ENCODE measurements at regions not wholly inside any gene's neighbourhood (a gene's known extent, or its start where the extent isn't known, plus 50 kb on each side); places are given as distances from the start of the nearest gene placed in this dataset.

DNA sequence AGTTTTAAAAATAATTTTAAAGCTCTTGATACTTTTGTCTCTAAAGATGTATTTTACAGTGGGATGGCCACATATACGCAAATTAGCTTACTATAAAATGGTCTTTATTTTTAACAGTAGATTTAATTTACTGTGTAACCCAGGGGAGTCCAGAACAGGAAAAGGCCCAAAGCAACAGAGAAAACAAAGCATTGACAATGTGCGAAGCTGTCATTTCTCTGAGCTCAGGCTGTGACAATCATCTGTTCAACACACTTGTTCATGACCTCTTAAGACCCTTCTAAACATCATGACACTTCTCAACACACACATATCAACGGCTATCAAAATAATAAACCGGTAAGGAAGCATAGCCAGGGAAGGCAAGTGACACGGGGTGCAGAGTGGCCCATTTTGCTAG lies 499.6 kb upstream of the MPDZ start (continued):
- no peak for TF ChIP-seq MAZ (CRISPR knock-in tag; conservative IDR thresholded peaks at IDR 0.05 in 1 of 2, IDR thresholded peaks at IDR 0.05 in 1 of 2)
- no peak for TF ChIP-seq ZFX (CRISPR knock-in tag; IDR thresholded peaks at IDR 0.05)

DNA sequence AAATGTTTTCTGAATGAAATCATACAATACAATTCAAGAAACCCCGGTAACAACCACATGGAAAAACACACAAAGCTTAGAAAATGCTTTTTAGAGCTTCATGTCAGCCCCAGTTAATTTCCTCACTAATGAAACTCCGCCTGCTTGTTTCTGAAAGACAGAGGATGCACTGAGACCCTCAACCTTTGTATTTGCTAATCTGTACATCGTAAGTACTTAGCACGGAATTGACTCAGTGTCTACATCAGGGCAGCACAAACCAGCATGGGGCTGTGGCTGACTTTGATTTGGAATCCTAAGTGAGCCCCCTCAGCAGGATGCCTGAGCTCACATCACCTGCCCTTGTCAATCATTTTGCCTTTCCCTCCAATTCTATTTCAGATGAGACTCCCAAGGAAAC lies 499.1 kb upstream of the MPDZ start:
- H3K9me1 ChIP-seq (ENCODE audit: control insufficient read depth, insufficient read depth, low read length) = no peaks in the 10 kb centered on the region
- H3K9me3 ChIP-seq (replicated peaks; ENCODE audit: control insufficient read depth, insufficient read depth, low read depth, low read length) = no peaks in the 10 kb centered on the region
- WGBS (ENCODE audit: insufficient coverage, low coverage, missing lambda C conversion rate) = 4% methylated on average over 4 of the region's 4 CpGs
- no peaks in the 10 kb centered on the region for H3K4me1 ChIP-seq (replicated peaks in 1 of 2; ENCODE audit: control insufficient read depth in 2 of 2, insufficient read depth in 2 of 2, low read length in 2 of 2)
- in situ Hi-C loops (cut with MboI) (no loop called here), intact Hi-C loops (cut with micrococcal nuclease) (no loop called here)
- ATAC-seq = no peak
- no peaks in the 10 kb centered on the region for H3K36me3 ChIP-seq (ENCODE audit: control insufficient read depth, insufficient read depth, low read length)
- H3K79me2 ChIP-seq (ENCODE audit: control insufficient read depth, insufficient read depth, low read length) = no peaks in the 10 kb centered on the region
- no peak for FAIRE-seq
- H3K9ac ChIP-seq (ENCODE audit: insufficient read depth in 1 of 2, low read depth in 2 of 2, low read length in 2 of 2) = no peak overlapping the region
- ChIA-PET CTCF (ENCODE audit: low intra/inter-chr PET ratio) (no interaction called here), POLR2A (no interaction called here)
- H3K27ac ChIP-seq (ENCODE audit: extremely low read depth, low read depth, low read length) = no peak overlapping the region
- H2AFZ ChIP-seq (ENCODE audit: low read depth, low read length) = no peak overlapping the region
- H4K20me1 ChIP-seq (replicated peaks; ENCODE audit: control insufficient read depth, insufficient read depth, low read length) = no peaks in the 10 kb centered on the region
- no peak overlapping the region for H3K4me2 ChIP-seq (ENCODE audit: insufficient read depth, low read length)
- H3K27me3 ChIP-seq (ENCODE audit: control insufficient read depth in 2 of 2, insufficient read depth in 2 of 2, low read length in 2 of 2) = no peaks in the 10 kb centered on the region
- DNase-seq (ENCODE audit: extremely low read depth in 1 of 4, low spot score in 3 of 4) = no peak
- H3K4me3 ChIP-seq = no peak overlapping the region
- BruUV-seq (replicated peaks) = no TSS peak
- TF ChIP-seq NR4A1 (CRISPR knock-in tag; IDR thresholded peaks at IDR 0.05) = no peak
- no peak for TF ChIP-seq NR4A1 (tag; IDR thresholded peaks at IDR 0.05)
- TF ChIP-seq, protein P1, sequence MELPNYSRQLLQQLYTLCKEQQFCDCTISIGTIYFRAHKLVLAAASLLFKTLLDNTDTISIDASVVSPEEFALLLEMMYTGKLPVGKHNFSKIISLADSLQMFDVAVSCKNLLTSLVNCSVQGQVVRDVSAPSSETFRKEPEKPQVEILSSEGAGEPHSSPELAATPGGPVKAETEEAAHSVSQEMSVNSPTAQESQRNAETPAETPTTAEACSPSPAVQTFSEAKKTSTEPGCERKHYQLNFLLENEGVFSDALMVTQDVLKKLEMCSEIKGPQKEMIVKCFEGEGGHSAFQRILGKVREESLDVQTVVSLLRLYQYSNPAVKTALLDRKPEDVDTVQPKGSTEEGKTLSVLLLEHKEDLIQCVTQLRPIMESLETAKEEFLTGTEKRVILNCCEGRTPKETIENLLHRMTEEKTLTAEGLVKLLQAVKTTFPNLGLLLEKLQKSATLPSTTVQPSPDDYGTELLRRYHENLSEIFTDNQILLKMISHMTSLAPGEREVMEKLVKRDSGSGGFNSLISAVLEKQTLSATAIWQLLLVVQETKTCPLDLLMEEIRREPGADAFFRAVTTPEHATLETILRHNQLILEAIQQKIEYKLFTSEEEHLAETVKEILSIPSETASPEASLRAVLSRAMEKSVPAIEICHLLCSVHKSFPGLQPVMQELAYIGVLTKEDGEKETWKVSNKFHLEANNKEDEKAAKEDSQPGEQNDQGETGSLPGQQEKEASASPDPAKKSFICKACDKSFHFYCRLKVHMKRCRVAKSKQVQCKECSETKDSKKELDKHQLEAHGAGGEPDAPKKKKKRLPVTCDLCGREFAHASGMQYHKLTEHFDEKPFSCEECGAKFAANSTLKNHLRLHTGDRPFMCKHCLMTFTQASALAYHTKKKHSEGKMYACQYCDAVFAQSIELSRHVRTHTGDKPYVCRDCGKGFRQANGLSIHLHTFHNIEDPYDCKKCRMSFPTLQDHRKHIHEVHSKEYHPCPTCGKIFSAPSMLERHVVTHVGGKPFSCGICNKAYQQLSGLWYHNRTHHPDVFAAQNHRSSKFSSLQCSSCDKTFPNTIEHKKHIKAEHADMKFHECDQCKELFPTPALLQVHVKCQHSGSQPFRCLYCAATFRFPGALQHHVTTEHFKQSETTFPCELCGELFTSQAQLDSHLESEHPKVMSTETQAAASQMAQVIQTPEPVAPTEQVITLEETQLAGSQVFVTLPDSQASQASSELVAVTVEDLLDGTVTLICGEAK (IDR thresholded peaks at IDR 0.05) = no peak
- TF ChIP-seq, protein P1 (CRISPR knock-in tag; IDR thresholded peaks at IDR 0.05) = no peak
- no peak for TF ChIP-seq SPI1 (IDR thresholded peaks at IDR 0.05; ENCODE audit: borderline replicate concordance, low read depth, low read length)
- TF ChIP-seq ZNF134 (CRISPR knock-in tag; conservative IDR thresholded peaks at IDR 0.05) = no peak
- no peak for TF ChIP-seq L3MBTL2 (IDR thresholded peaks at IDR 0.05)
- no peak for TF ChIP-seq MCM5 (IDR thresholded peaks at IDR 0.05; ENCODE audit: low read depth)
- no peak for TF ChIP-seq CAMTA2 (CRISPR knock-in tag; conservative IDR thresholded peaks at IDR 0.05)

Data from K562 (cell line).